ENCODE measurements at regions not wholly inside any gene's neighbourhood (a gene's known extent, or its start where the extent isn't known, plus 50 kb on each side); places are given as distances from the start of the nearest gene placed in this dataset.

DNA sequence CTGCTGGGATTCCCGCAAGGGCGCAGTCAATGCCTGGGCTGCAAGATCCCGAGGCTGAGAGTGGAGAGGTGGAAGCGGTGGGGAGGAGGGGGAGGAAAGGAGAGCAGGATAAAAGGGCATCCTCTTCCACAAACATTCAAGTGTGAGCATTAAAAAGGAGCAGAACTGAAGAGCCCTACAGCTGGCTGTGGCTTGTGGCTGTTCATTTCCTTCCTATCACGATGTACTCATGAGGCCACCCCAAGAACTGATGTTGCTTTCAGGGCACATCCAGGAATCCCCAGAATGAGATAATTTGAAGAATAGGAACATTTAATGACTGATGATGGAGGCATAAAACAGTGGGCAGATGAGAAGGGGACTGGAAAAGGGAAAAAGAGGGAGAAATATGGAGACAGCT, 230.8 kb upstream of the SMIM21 start:
- Histone ChIP-seq H3K27me3 (ENCODE audit: control insufficient read depth, insufficient read depth, low read length) (no peaks in the 10 kb centered on the region), H3K9ac (ENCODE audit: low read length in 3 of 3) (no peak overlapping the region), H3K4me3 (ENCODE audit: low read length in 3 of 3) (no peak overlapping the region), H3K27ac (ENCODE audit: low read depth in 2 of 2, low read length in 2 of 2) (no peak overlapping the region), H3K9me3 (ENCODE audit: control insufficient read depth in 2 of 3, insufficient read depth in 1 of 3, low read length in 3 of 3) (peaks cover 0 to 11% (median 4%) of the 10 kb centered on the region in 3 donors), H3K36me3 (ENCODE audit: control insufficient read depth in 2 of 3, insufficient read depth in 3 of 3, low read length in 3 of 3) (no peaks in the 10 kb centered on the region), H3K4me1 (ENCODE audit: control insufficient read depth in 2 of 3, insufficient read depth in 2 of 3, low read depth in 1 of 3, low read length in 3 of 3) (no peaks in the 10 kb centered on the region)
- intact Hi-C loops (cut with DNase I), result no loop called here
- TF ChIP-seq, protein P1, sequence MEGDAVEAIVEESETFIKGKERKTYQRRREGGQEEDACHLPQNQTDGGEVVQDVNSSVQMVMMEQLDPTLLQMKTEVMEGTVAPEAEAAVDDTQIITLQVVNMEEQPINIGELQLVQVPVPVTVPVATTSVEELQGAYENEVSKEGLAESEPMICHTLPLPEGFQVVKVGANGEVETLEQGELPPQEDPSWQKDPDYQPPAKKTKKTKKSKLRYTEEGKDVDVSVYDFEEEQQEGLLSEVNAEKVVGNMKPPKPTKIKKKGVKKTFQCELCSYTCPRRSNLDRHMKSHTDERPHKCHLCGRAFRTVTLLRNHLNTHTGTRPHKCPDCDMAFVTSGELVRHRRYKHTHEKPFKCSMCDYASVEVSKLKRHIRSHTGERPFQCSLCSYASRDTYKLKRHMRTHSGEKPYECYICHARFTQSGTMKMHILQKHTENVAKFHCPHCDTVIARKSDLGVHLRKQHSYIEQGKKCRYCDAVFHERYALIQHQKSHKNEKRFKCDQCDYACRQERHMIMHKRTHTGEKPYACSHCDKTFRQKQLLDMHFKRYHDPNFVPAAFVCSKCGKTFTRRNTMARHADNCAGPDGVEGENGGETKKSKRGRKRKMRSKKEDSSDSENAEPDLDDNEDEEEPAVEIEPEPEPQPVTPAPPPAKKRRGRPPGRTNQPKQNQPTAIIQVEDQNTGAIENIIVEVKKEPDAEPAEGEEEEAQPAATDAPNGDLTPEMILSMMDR (IDR thresholded peaks at IDR 0.05; ENCODE audit: borderline replicate concordance, extremely low read depth, insufficient read depth), result no peak
- FAIRE-seq, result no peak
- DNase-seq, result no peak

GRCh38 chr18:75656563-75657247, 229.2 kb upstream of the SMIM21 start:
- TF ChIP-seq, protein P1 (IDR thresholded peaks at IDR 0.05; ENCODE audit: borderline replicate concordance, extremely low read depth, insufficient read depth), result no peak
- FAIRE-seq, result no peak

GRCh38 chr18:75656035-75656434, 228.5 kb upstream of the SMIM21 start:
- no peak for FAIRE-seq
- H3K27ac ChIP-seq (ENCODE audit: low read depth in 2 of 2, low read length in 2 of 2), result no peak overlapping the region

More at GRCh38 chr18:75656563-75657247, 229.2 kb upstream of the SMIM21 start:
- no peak for DNase-seq
- intact Hi-C loops (cut with DNase I), result no loop called here
- no peaks in the 10 kb centered on the region for H3K36me3 ChIP-seq (ENCODE audit: control insufficient read depth in 2 of 3, insufficient read depth in 3 of 3, low read length in 3 of 3)
- no peak overlapping the region for H3K9ac ChIP-seq (ENCODE audit: low read length in 3 of 3)
- H3K4me1 ChIP-seq (ENCODE audit: control insufficient read depth in 2 of 3, insufficient read depth in 2 of 3, low read depth in 1 of 3, low read length in 3 of 3), result no peaks in the 10 kb centered on the region
- H3K9me3 ChIP-seq (ENCODE audit: control insufficient read depth in 2 of 3, insufficient read depth in 1 of 3, low read length in 3 of 3), result peaks cover 0 to 7% (median 4%) of the 10 kb centered on the region in 3 donors
- no peaks in the 10 kb centered on the region for H3K27me3 ChIP-seq (ENCODE audit: control insufficient read depth, insufficient read depth, low read length)
- no peak overlapping the region for H3K27ac ChIP-seq (ENCODE audit: low read depth in 2 of 2, low read length in 2 of 2)
- H3K4me3 ChIP-seq (ENCODE audit: low read length in 3 of 3), result no peak overlapping the region

More at GRCh38 chr18:75656035-75656434, 228.5 kb upstream of the SMIM21 start:
- Histone ChIP-seq H3K9ac (ENCODE audit: low read length in 3 of 3) (no peak overlapping the region), H3K27me3 (ENCODE audit: control insufficient read depth, insufficient read depth, low read length) (no peaks in the 10 kb centered on the region), H3K36me3 (ENCODE audit: control insufficient read depth in 2 of 3, insufficient read depth in 3 of 3, low read length in 3 of 3) (no peaks in the 10 kb centered on the region), H3K9me3 (ENCODE audit: control insufficient read depth in 2 of 3, insufficient read depth in 1 of 3, low read length in 3 of 3) (peaks cover 0 to 7% (median 4%) of the 10 kb centered on the region in 3 donors), H3K4me1 (ENCODE audit: control insufficient read depth in 2 of 3, insufficient read depth in 2 of 3, low read depth in 1 of 3, low read length in 3 of 3) (no peaks in the 10 kb centered on the region), H3K4me3 (ENCODE audit: low read length in 3 of 3) (no peak overlapping the region)
- intact Hi-C loops (cut with DNase I), result no loop called here
- TF ChIP-seq, protein P1 (IDR thresholded peaks at IDR 0.05; ENCODE audit: borderline replicate concordance, extremely low read depth, insufficient read depth), result no peak
- no peak for DNase-seq

Data from kidney (tissue), 13 donors.